ENCODE measurements at regions not wholly inside any gene's neighbourhood (a gene's known extent, or its start where the extent isn't known, plus 50 kb on each side); places are given as distances from the start of the nearest gene placed in this dataset.

DNA sequence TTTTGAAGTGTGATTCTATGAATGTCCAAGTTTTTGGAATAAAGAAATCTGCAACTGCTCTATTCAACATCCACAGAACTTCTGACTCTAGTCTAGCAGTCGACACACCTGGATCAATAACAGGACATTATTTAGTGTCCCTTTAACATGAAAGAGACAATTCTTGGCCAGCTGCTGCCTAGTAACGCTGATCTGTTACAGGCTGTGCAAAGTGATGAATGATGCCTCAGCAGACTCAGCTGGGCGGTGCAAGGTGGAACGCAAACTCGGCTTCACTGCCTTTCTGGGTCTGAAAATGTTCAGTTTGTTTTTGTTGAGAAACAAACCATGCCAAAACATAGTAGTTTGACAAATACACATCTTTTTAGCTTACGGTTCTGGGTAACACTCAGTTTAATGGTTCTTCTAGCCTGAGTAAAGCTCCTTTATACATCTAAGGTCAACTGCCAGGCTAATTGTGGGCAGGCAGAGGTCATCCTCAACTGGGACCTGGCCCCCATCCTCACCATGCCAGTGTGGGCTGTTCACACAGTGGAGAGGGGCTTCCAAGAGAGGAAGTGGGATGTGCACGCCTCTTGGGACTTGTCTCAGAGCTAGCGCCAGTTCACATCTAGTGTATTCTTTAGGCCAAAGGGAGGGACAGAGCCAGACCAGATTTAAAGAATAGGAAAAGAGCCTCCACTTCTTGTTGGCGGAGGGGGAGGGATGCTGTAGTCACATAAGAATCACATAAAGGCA lies 879.7 kb downstream of the QKI start:
- Histone ChIP-seq H3K9ac (ENCODE audit: low read depth, low read length) (no peak overlapping the region), H3K36me3 (ENCODE audit: insufficient read depth, low read length) (no peaks in the 10 kb centered on the region), H3K27me3 (ENCODE audit: insufficient read depth, low read length) (no peaks in the 10 kb centered on the region), H3K4me1 (ENCODE audit: insufficient read depth, low read length) (no peaks in the 10 kb centered on the region), H3K4me3 (ENCODE audit: low read length) (no peak overlapping the region), H3K27ac (ENCODE audit: low read depth, low read length) (no peak overlapping the region), H3K9me3 (ENCODE audit: insufficient read depth, low read depth, low read length) (peaks cover 16% of the 10 kb centered on the region; the same call in 1 of the 2 replicates)
- 94% methylated on average over 9 of the region's 9 CpGs for WGBS

GRCh38 chr6:164291224-164291623 lies 876.7 kb downstream of the QKI start:
- no peak overlapping the region for H3K9ac ChIP-seq (ENCODE audit: low read depth, low read length)
- H3K9me3 ChIP-seq (ENCODE audit: insufficient read depth, low read depth, low read length) = peaks cover 16% of the 10 kb centered on the region; the same call in 1 of the 2 replicates
- H3K4me1 ChIP-seq (ENCODE audit: insufficient read depth, low read length) = no peaks in the 10 kb centered on the region
- H3K36me3 ChIP-seq (ENCODE audit: insufficient read depth, low read length) = no peaks in the 10 kb centered on the region
- H3K27me3 ChIP-seq (ENCODE audit: insufficient read depth, low read length) = no peaks in the 10 kb centered on the region
- no peak overlapping the region for H3K27ac ChIP-seq (ENCODE audit: low read depth, low read length)
- no peak overlapping the region for H3K4me3 ChIP-seq (ENCODE audit: low read length)

DNA sequence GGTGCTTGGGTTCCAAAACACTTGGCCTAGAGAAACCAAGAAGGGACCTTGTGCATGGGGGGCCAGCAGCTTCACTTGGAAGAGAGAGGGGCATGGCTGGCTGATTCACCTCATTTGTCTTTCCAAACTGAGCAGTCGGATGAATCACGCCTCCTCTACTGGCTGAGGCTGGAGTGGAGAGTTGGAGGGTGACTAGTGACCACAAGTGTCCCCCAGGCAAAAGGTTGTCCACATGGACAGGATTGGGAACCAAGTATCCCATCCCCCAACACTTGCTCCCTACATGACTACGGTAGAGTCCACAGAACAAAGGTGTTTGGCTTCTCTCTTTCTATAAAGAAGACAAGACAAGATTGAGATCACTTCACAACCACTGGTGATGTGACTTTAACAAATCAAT lies 875.6 kb downstream of the QKI start:
- Histone ChIP-seq H3K27ac (ENCODE audit: low read depth, low read length) (no peak overlapping the region), H3K4me1 (ENCODE audit: insufficient read depth, low read length) (no peaks in the 10 kb centered on the region), H3K9me3 (ENCODE audit: insufficient read depth, low read depth, low read length) (peaks cover 16% of the 10 kb centered on the region; the same call in 1 of the 2 replicates), H3K4me3 (ENCODE audit: low read length) (no peak overlapping the region), H3K9ac (ENCODE audit: low read depth, low read length) (no peak overlapping the region), H3K27me3 (ENCODE audit: insufficient read depth, low read length) (no peaks in the 10 kb centered on the region), H3K36me3 (ENCODE audit: insufficient read depth, low read length) (no peaks in the 10 kb centered on the region)
- WGBS = 96% methylated on average over 3 of the region's 3 CpGs

DNA sequence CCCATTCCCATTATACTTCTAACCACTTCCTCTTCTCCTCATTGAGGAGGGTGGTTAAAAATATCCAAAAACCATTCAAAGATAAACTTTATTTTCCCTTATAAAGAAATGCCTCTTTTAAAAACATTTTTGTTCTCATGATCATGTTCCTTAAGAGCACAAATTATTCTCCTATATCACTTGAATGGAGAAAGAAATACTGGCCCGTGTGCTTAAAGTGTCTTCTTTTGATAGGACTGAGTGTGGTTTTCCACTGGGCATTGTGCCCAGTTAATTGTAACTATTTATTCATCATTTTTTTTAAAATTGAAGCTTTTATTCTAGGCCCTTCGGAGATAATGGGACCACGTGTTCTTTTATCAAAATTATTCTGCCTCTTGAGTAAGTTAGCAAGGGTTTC lies 871.5 kb downstream of the QKI start:
- 91% methylated on average over 2 of the region's 3 CpGs for WGBS
- Histone ChIP-seq H3K4me1 (ENCODE audit: insufficient read depth, low read length) (no peaks in the 10 kb centered on the region), H3K4me3 (ENCODE audit: low read length) (no peak overlapping the region), H3K27me3 (ENCODE audit: insufficient read depth, low read length) (no peaks in the 10 kb centered on the region), H3K9ac (ENCODE audit: low read depth, low read length) (no peak overlapping the region), H3K36me3 (ENCODE audit: insufficient read depth, low read length) (no peaks in the 10 kb centered on the region), H3K27ac (ENCODE audit: low read depth, low read length) (no peak overlapping the region), H3K9me3 (ENCODE audit: insufficient read depth, low read depth, low read length) (peaks cover 9% of the 10 kb centered on the region; the same call in 1 of the 2 replicates)

- Histone ChIP-seq H3K9me3 (ENCODE audit: insufficient read depth, low read depth, low read length) (peaks cover 18% of the 10 kb centered on the region), H3K9ac (ENCODE audit: low read depth, low read length) (no peak overlapping the region), H3K4me3 (ENCODE audit: low read length) (no peak overlapping the region), H3K27me3 (ENCODE audit: insufficient read depth, low read length) (no peaks in the 10 kb centered on the region), H3K4me1 (ENCODE audit: insufficient read depth, low read length) (no peaks in the 10 kb centered on the region), H3K27ac (ENCODE audit: low read depth, low read length) (no peak overlapping the region), H3K36me3 (ENCODE audit: insufficient read depth, low read length) (no peaks in the 10 kb centered on the region)
- WGBS = 91% methylated on average over 5 of the region's 5 CpGs
Measured at GRCh38 chr6:164283574-164283973, 869.1 kb downstream of the QKI start.

- Histone ChIP-seq H3K27me3 (ENCODE audit: insufficient read depth, low read length) (no peaks in the 10 kb centered on the region), H3K36me3 (ENCODE audit: insufficient read depth, low read length) (no peaks in the 10 kb centered on the region), H3K4me1 (ENCODE audit: insufficient read depth, low read length) (no peaks in the 10 kb centered on the region), H3K4me3 (ENCODE audit: low read length) (no peak overlapping the region), H3K9me3 (ENCODE audit: insufficient read depth, low read depth, low read length) (peaks cover 20% of the 10 kb centered on the region), H3K9ac (ENCODE audit: low read depth, low read length) (no peak overlapping the region), H3K27ac (ENCODE audit: low read depth, low read length) (no peak overlapping the region)
- 94% methylated on average over 1 of the region's 1 CpG for WGBS
Measured at GRCh38 chr6:164276211-164276610, 861.7 kb downstream of the QKI start.

- Histone ChIP-seq H3K4me3 (ENCODE audit: low read length) (no peak overlapping the region), H3K36me3 (ENCODE audit: insufficient read depth, low read length) (no peaks in the 10 kb centered on the region), H3K4me1 (ENCODE audit: insufficient read depth, low read length) (no peaks in the 10 kb centered on the region), H3K27me3 (ENCODE audit: insufficient read depth, low read length) (no peaks in the 10 kb centered on the region), H3K9me3 (ENCODE audit: insufficient read depth, low read depth, low read length) (peaks cover 20% of the 10 kb centered on the region), H3K9ac (ENCODE audit: low read depth, low read length) (no peak overlapping the region), H3K27ac (ENCODE audit: low read depth, low read length) (no peak overlapping the region)
- 87% methylated on average over 1 of the region's 1 CpG for WGBS
Measured at GRCh38 chr6:164275773-164276172, 861.3 kb downstream of the QKI start.

- Histone ChIP-seq H3K9ac (ENCODE audit: low read depth, low read length) (no peak overlapping the region), H3K4me3 (ENCODE audit: low read length) (no peak overlapping the region)
- WGBS = 93% methylated on average over 2 of the region's 2 CpGs
Measured at GRCh38 chr6:164274493-164274892, 860.0 kb downstream of the QKI start.

GRCh38 chr6:164273491-164273890 lies 859.0 kb downstream of the QKI start:
- WGBS = 92% methylated on average over 3 of the region's 3 CpGs
- Histone ChIP-seq H3K4me1 (ENCODE audit: insufficient read depth, low read length) (no peaks in the 10 kb centered on the region), H3K9ac (ENCODE audit: low read depth, low read length) (no peak overlapping the region), H3K9me3 (ENCODE audit: insufficient read depth, low read depth, low read length) (0 out of 2 replicates have a peak, but pooled peaks cover 1% of the 10 kb centered on the region), H3K27ac (ENCODE audit: low read depth, low read length) (no peak overlapping the region), H3K36me3 (ENCODE audit: insufficient read depth, low read length) (no peaks in the 10 kb centered on the region), H3K27me3 (ENCODE audit: insufficient read depth, low read length) (no peaks in the 10 kb centered on the region), H3K4me3 (ENCODE audit: low read length) (no peak overlapping the region)

More at GRCh38 chr6:164274493-164274892, 860.0 kb downstream of the QKI start:
- peaks cover 11% of the 10 kb centered on the region for H3K9me3 ChIP-seq (ENCODE audit: insufficient read depth, low read depth, low read length)
- no peaks in the 10 kb centered on the region for H3K4me1 ChIP-seq (ENCODE audit: insufficient read depth, low read length)
- no peaks in the 10 kb centered on the region for H3K27me3 ChIP-seq (ENCODE audit: insufficient read depth, low read length)
- H3K36me3 ChIP-seq (ENCODE audit: insufficient read depth, low read length) = no peaks in the 10 kb centered on the region
- no peak overlapping the region for H3K27ac ChIP-seq (ENCODE audit: low read depth, low read length)

- no peaks in the 10 kb centered on the region for H3K9me3 ChIP-seq (ENCODE audit: insufficient read depth, low read depth, low read length)
- 97% methylated on average over 2 of the region's 3 CpGs for WGBS
- H3K4me3 ChIP-seq (ENCODE audit: low read length) = no peak overlapping the region
- no peak overlapping the region for H3K27ac ChIP-seq (ENCODE audit: low read depth, low read length)
- H3K9ac ChIP-seq (ENCODE audit: low read depth, low read length) = no peak overlapping the region
- no peaks in the 10 kb centered on the region for H3K36me3 ChIP-seq (ENCODE audit: insufficient read depth, low read length)
- H3K4me1 ChIP-seq (ENCODE audit: insufficient read depth, low read length) = no peaks in the 10 kb centered on the region
- no peaks in the 10 kb centered on the region for H3K27me3 ChIP-seq (ENCODE audit: insufficient read depth, low read length)
Measured at GRCh38 chr6:164266851-164267250, 852.3 kb downstream of the QKI start.

DNA sequence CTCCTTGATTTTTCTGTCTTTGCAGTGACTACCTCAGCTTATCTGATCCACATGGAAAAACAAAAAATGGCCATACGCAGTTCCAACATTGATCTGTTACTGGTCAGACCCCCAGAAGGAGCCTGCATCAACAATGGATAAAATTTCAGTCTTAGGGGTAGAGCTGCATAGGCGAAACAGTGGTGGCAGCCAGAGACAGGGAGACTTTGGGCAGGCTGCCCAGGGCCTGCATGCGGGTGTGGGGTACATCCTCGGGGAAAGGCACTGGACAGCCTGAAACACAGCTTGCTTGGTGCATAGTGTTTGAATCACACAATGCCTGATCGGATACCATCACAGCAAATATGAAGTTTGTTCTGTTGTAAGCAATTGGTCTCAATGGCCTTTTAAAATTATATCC lies 847.8 kb downstream of the QKI start:
- no peaks in the 10 kb centered on the region for H3K9me3 ChIP-seq (ENCODE audit: insufficient read depth, low read depth, low read length)
- H3K4me3 ChIP-seq (ENCODE audit: low read length) = no peak overlapping the region
- no peaks in the 10 kb centered on the region for H3K36me3 ChIP-seq (ENCODE audit: insufficient read depth, low read length)
- no peaks in the 10 kb centered on the region for H3K4me1 ChIP-seq (ENCODE audit: insufficient read depth, low read length)
- no peaks in the 10 kb centered on the region for H3K27me3 ChIP-seq (ENCODE audit: insufficient read depth, low read length)
- no peak overlapping the region for H3K27ac ChIP-seq (ENCODE audit: low read depth, low read length)
- no peak overlapping the region for H3K9ac ChIP-seq (ENCODE audit: low read depth, low read length)
- 87% methylated on average over 5 of the region's 5 CpGs for WGBS

DNA sequence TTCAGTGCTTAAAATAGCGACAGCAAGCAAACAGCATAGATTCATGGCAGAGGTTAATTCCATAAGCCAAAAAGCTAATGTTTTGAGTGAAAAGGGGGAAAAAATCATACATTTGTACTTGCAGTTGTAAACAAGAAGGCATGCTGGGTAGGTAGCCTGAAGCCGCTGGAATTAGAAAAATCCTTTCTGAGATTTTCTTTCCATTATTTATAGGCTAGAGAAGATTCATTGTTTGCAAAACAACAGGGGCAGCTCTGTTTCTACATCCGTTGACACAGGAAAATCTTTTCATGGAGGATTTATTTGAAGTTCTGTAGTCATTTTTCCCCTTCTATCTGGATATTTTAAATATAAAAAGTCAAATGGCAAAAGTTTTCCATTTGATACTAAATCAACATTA lies 843.9 kb downstream of the QKI start:
- no peak overlapping the region for H3K9ac ChIP-seq (ENCODE audit: low read depth, low read length)
- H3K36me3 ChIP-seq (ENCODE audit: insufficient read depth, low read length) = no peaks in the 10 kb centered on the region
- no peaks in the 10 kb centered on the region for H3K27me3 ChIP-seq (ENCODE audit: insufficient read depth, low read length)
- WGBS = 90% methylated on average over 2 of the region's 3 CpGs
- H3K9me3 ChIP-seq (ENCODE audit: insufficient read depth, low read depth, low read length) = no peaks in the 10 kb centered on the region
- H3K4me1 ChIP-seq (ENCODE audit: insufficient read depth, low read length) = no peaks in the 10 kb centered on the region
- H3K4me3 ChIP-seq (ENCODE audit: low read length) = no peak overlapping the region
- no peak overlapping the region for H3K27ac ChIP-seq (ENCODE audit: low read depth, low read length)

Measured in HUES64 (cell line).